GM10248 (cell line): ENCODE measurements at regions not wholly inside any gene's neighbourhood (a gene's known extent, or its start where the extent isn't known, plus 50 kb on each side); places are given as distances from the start of the nearest gene placed in this dataset.

ENCODE experiments used
- CTCF ChIA-PET: fragments of 300-600 bp; sonication (Branson Sonifier 250); formaldehyde crosslinking; extraction: SDS; loops from one replicate; lab custom pipeline; 2021; ENCODE audit warnings: antibody characterized with exemption; lab: Yijun Ruan, JAX
- POLR2A ChIA-PET: fragments of 350-650 bp; sonication (Branson Sonifier 250); formaldehyde crosslinking; extraction: SDS; loops from one replicate; lab custom pipeline; 2020; ENCODE audit warnings: antibody characterized with exemption; lab: Yijun Ruan, JAX
- DNase-seq: peaks from one replicate; pipeline ENCODE4 v3.0.0; 2012; ENCODE audit errors: extremely low spot score
- TF ChIP-seq, protein P1 (sequence below): IDR thresholded peaks from 2 replicates; pipeline ENCODE4 v1.5.1; 2012; ENCODE audit warnings: mild to moderate bottlenecking, low read depth; ENCODE audit errors: extremely low read depth, missing control alignments, control extremely low read depth

DNA sequence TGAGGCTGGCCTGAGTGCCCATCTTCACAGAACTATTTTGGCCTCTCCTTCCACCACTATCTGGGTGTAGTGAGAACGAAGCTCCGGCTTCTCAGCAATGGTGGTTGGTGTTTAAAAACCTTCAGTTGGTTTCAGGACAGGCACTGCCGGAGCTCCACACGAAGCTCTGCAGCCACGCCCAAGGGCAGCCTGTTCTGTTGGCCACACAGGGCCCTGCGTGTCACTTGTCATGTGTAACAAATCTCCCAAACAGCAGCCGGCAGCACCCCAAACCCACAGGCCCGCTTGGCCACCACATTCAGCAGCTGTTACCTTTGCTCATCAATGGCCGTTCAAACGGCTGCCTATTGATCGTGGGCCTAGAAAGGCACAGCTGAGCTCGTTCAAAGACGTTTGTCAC, 97.5 kb downstream of the ERMARD start:
- DNase-seq: no peak
- POLR2A ChIA-PET: no interaction called here
- CTCF ChIA-PET: interaction anchor here (3.9 kb wide), 1 partner anchor 16 kb away, joined by 19 read pairs; no protein-coding TSS in a partner anchor
- TF ChIP-seq, protein P1, sequence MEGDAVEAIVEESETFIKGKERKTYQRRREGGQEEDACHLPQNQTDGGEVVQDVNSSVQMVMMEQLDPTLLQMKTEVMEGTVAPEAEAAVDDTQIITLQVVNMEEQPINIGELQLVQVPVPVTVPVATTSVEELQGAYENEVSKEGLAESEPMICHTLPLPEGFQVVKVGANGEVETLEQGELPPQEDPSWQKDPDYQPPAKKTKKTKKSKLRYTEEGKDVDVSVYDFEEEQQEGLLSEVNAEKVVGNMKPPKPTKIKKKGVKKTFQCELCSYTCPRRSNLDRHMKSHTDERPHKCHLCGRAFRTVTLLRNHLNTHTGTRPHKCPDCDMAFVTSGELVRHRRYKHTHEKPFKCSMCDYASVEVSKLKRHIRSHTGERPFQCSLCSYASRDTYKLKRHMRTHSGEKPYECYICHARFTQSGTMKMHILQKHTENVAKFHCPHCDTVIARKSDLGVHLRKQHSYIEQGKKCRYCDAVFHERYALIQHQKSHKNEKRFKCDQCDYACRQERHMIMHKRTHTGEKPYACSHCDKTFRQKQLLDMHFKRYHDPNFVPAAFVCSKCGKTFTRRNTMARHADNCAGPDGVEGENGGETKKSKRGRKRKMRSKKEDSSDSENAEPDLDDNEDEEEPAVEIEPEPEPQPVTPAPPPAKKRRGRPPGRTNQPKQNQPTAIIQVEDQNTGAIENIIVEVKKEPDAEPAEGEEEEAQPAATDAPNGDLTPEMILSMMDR: no peak

DNA sequence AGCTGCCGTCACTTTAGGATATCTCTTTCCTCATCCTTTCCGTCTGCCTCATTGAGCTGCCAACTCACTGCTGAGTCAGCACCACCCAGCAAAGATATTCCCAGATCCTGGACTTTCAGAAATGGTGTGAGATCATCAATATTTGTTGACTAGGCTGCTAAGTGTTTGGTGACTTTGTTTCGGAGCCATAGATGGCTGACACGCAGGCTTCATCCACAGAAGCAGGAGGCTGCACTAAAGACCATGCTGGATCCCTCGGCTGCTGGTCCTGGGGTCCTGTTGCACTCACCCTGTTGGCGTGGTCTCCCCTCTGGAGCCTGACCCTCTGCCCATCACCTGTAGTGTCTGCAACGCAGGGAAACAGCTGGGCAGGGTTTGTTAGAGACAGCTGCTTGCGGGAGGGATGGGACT, 96.5 kb downstream of the ERMARD start:
- POLR2A ChIA-PET: no interaction called here
- DNase-seq: no peak
- TF ChIP-seq, protein P1: no peak
- CTCF ChIA-PET: interaction anchor here (1.2 to 3.9 kb wide), 2 partner anchors 15 to 20 kb away, joined by 3 to 19 read pairs; no protein-coding TSS in a partner anchor

DNA sequence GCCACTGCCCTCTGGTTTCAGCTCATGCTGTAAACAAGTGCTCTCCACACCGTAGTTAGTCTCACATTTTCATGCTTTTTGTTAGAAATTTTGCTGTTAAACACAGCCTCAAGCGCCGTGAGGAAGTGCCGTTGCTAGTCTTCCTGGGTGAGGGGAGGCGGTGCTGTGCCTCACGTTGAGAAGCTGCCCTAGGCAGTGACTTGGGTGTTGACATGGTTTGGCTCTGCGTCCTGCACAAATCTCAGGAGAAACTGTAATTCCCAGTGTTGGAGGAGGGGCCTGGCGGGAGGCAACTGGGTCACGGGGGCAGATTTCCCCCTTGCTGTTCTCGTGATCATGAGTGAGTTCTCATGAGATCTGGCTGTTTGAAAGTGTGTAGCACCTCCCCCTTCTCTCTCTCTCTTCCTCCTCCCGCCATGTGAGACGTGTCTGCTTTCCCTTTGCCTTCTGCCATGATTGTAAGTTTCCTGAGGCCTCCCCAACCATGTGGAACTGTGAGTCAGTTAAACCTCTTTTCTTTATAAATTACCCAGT, 95.8 kb downstream of the ERMARD start:
- TF ChIP-seq, protein P1: no peak
- no peak for DNase-seq
- CTCF ChIA-PET: interaction anchor here (1.2 to 3.9 kb wide), 3 partner anchors 15 to 19 kb away, joined by 3 to 19 read pairs (median 3); no protein-coding TSS in a partner anchor
- POLR2A ChIA-PET: no interaction called here

DNA sequence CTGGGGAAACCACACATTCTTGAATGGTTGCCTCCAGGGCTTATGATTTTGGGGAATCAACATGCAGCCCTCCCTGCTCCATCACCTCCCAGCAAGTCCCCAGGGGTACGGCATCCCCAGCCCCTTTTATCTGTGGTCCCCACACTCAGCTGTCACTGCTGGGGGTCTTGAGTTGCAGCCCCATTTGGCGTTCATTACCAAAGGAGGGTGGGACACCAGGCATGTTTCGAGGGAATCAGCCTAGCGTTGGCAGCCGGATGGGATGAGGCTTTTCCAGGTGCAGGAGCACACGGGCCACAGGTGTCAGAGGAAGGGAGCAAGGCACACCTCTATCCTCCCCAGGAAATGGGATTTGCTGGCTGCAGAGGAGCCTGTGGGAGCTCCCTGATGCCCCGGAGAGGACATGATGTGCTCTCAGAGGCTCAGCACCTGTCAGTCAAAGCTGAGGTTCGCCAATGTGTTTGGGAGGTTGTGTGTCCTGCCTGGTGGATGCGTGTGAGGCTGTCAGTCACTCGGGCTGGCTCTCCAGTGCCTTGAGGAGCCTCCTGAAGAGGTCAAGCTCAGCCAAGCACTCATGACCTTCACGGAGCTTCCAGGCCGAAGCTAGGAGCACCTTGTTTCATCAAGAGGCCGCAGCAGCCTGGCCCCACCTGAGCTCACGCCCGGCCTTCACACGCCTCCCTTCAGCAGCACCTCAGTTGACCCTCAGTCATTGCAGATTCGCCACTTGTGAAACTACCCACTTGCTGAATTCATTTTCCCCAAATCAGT, 95.0 kb downstream of the ERMARD start:
- CTCF ChIA-PET: interaction anchor here (1.2 to 3.9 kb wide), 2 partner anchors 14 to 15 kb away, joined by 3 to 19 read pairs; no protein-coding TSS in a partner anchor
- TF ChIP-seq, protein P1: no peak

DNA sequence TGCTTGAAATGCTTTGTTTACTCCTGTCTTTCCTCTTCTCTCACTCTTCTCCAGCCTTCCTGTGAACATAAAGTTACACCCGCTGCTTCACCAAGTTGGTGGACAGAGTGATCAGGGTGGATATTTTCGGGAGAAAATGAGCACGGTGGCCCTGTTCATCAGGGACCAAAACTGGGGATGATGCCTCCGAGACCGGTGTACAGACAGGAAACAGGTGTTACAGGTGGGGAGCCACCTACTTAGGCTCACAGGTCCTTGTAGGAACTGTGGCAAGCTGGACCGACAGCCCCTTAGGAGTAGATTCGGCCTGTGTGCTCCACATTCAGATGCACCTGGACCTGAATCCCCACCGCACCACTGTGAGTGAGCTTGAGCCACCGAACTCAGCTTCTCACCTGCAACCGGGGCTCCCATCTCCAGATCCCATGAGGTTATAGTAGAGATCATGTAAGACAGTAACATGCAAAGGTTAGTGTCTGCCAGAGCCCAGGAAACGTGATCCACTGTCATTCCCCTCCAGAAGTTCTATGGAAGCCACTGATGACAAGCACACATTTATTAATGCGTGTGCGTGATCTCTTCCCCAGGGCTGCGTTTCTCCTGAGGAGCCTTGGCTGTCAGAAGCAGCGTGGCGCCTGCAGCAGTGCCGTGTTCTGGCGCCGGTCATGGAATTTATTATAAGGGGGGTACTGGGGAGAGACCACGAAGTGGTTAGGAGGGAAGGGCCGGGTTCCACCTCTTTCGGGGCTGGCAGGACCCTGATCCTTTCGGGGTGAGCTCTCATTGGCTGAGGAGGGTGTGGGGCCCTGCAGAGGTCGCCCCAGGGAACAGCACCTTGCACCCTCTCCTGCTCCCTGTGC, 94.2 kb downstream of the ERMARD start:
- POLR2A ChIA-PET: no interaction called here
- DNase-seq: no peak
- CTCF ChIA-PET: interaction anchor here (1.4 to 4.1 kb wide), 4 partner anchors 13 to 684 kb away, joined by 3 to 28 read pairs (median 12); no protein-coding TSS in a partner anchor
- TF ChIP-seq, protein P1: no peak

More for the DNA sequence above, 95.0 kb downstream of the ERMARD start:
- no peak for DNase-seq
- POLR2A ChIA-PET: no interaction called here

DNA sequence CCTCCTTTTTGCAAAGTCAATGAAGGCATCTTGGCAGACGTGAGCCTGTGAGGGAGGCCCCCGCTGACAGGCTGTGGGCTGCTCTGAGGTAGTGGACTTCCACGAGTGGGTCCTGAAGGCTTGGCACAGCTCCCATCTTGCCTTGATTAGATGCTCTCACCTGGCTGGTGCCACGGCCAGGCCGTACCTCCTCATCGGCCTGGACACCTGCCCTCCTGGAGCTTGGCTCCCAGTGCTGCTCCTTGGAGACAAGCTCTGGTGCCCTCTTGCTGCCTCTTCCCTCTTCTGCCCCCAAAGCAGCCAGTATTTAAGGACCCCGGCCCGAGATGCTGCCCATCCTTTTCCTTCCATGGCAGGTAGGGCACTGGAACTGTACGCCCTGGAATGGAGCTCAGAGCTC, 93.5 kb downstream of the ERMARD start:
- TF ChIP-seq, protein P1: no peak
- POLR2A ChIA-PET: no interaction called here
- CTCF ChIA-PET: interaction anchor here (1.4 to 4.1 kb wide), 3 partner anchors 14 to 685 kb away, joined by 3 to 28 read pairs (median 4); no protein-coding TSS in a partner anchor
- DNase-seq: no peak
